ENCODE measurements at regions not wholly inside any gene's neighbourhood (a gene's known extent, or its start where the extent isn't known, plus 50 kb on each side); places are given as distances from the start of the nearest gene placed in this dataset.

DNA sequence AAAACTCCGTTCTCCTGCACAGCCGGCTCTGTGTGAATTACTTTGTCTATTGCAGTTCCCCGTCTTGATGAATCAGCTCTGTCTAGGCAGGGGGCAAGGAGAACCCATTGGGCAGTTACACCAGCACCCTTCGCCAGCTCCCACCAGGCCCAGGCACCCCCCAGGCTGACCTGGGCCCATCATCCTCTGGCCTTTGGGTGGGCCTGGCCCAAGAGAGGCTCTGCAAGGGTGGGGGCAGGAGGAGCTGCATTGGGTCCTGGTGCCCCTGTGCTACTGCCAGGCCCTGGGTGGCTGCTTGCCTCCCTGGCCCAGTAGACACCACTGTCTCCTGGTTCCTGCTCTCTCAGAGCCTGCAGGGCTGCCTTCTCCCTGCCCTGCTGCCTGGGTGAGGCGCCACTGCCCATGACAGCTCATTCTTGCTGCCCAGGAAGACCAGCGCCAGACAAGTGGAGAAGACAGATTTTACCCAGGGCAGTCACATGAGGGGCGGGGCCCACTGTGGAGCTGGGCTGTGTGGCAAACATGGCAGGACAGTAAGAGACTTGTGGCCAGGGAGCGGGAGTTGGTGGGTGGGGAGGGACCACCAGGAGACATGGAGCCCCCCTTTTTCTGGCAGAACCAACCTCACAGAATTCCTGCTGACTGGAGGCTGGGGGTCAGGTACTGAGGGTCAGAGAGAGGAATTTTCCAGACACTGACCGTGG lies 67.2 kb downstream of the MRPL36 start:
- TF ChIP-seq, protein P1, sequence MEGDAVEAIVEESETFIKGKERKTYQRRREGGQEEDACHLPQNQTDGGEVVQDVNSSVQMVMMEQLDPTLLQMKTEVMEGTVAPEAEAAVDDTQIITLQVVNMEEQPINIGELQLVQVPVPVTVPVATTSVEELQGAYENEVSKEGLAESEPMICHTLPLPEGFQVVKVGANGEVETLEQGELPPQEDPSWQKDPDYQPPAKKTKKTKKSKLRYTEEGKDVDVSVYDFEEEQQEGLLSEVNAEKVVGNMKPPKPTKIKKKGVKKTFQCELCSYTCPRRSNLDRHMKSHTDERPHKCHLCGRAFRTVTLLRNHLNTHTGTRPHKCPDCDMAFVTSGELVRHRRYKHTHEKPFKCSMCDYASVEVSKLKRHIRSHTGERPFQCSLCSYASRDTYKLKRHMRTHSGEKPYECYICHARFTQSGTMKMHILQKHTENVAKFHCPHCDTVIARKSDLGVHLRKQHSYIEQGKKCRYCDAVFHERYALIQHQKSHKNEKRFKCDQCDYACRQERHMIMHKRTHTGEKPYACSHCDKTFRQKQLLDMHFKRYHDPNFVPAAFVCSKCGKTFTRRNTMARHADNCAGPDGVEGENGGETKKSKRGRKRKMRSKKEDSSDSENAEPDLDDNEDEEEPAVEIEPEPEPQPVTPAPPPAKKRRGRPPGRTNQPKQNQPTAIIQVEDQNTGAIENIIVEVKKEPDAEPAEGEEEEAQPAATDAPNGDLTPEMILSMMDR (IDR thresholded peaks at IDR 0.05 in 2 of 3, conservative IDR thresholded peaks at IDR 0.05 in 1 of 3; ENCODE audit: borderline replicate concordance in 1 of 3, insufficient read depth in 1 of 3, low read depth in 2 of 3, low read length in 2 of 3) = no peak
- TF ChIP-seq, protein P2, sequence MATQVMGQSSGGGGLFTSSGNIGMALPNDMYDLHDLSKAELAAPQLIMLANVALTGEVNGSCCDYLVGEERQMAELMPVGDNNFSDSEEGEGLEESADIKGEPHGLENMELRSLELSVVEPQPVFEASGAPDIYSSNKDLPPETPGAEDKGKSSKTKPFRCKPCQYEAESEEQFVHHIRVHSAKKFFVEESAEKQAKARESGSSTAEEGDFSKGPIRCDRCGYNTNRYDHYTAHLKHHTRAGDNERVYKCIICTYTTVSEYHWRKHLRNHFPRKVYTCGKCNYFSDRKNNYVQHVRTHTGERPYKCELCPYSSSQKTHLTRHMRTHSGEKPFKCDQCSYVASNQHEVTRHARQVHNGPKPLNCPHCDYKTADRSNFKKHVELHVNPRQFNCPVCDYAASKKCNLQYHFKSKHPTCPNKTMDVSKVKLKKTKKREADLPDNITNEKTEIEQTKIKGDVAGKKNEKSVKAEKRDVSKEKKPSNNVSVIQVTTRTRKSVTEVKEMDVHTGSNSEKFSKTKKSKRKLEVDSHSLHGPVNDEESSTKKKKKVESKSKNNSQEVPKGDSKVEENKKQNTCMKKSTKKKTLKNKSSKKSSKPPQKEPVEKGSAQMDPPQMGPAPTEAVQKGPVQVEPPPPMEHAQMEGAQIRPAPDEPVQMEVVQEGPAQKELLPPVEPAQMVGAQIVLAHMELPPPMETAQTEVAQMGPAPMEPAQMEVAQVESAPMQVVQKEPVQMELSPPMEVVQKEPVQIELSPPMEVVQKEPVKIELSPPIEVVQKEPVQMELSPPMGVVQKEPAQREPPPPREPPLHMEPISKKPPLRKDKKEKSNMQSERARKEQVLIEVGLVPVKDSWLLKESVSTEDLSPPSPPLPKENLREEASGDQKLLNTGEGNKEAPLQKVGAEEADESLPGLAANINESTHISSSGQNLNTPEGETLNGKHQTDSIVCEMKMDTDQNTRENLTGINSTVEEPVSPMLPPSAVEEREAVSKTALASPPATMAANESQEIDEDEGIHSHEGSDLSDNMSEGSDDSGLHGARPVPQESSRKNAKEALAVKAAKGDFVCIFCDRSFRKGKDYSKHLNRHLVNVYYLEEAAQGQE (IDR thresholded peaks at IDR 0.05; ENCODE audit: low read depth) = no peak
- TF ChIP-seq EZH2phosphoT487 (IDR thresholded peaks at IDR 0.05; ENCODE audit: borderline replicate concordance) = no peak
- no peak for TF ChIP-seq POLR2A (IDR thresholded peaks at IDR 0.05; ENCODE audit: borderline replicate concordance, extremely low read depth, insufficient read depth, insufficient read length)
- TF ChIP-seq TCF7L2 (IDR thresholded peaks at IDR 0.05; ENCODE audit: borderline replicate concordance, extremely low read depth, insufficient read depth, insufficient read length) = no peak
- no peak for TF ChIP-seq ZNF274 (IDR thresholded peaks at IDR 0.05; ENCODE audit: low read depth, low read length)
- TF ChIP-seq POLR2AphosphoS5 (IDR thresholded peaks at IDR 0.05; ENCODE audit: low read depth, low read length) = no peak
- TF ChIP-seq FOSL1 (IDR thresholded peaks at IDR 0.05; ENCODE audit: low read depth) = no peak
- TF ChIP-seq, protein P3, sequence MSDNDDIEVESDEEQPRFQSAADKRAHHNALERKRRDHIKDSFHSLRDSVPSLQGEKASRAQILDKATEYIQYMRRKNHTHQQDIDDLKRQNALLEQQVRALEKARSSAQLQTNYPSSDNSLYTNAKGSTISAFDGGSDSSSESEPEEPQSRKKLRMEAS (IDR thresholded peaks at IDR 0.05) = no peak
- TF ChIP-seq CEBPB (IDR thresholded peaks at IDR 0.05; ENCODE audit: low read depth) = no peak
- TF ChIP-seq SIN3A (IDR thresholded peaks at IDR 0.05; ENCODE audit: low read depth) = no peak
